Spinal cord (tissue), 9 donors: ENCODE measurements at regions not wholly inside any gene's neighbourhood (a gene's known extent, or its start where the extent isn't known, plus 50 kb on each side); places are given as distances from the start of the nearest gene placed in this dataset.

Experiments used
- DNase-seq, 6 donors: peaks; one replicate each; pipeline versions ENCODE4 v3.0.0 to v3.0.0-alpha.2; 2013 to 2015; ENCODE audit warnings: low spot score in 6 of 6, low read depth in 4 of 6
- H3K27ac ChIP-seq: one replicate; pipeline ENCODE4 v1.5.1; 2013; ENCODE audit warnings: low read depth, low read length, control low read depth
- H3K27me3 ChIP-seq: one replicate; pipeline ENCODE4 v1.6.1; 2013; ENCODE audit warnings: low read length; ENCODE audit not compliant: control insufficient read depth, insufficient read depth
- H3K36me3 ChIP-seq: one replicate; pipeline ENCODE4 v1.6.1; 2013; ENCODE audit warnings: low read length; ENCODE audit not compliant: control insufficient read depth, insufficient read depth
- H3K4me1 ChIP-seq: one replicate; pipeline ENCODE4 v1.6.1; 2013; ENCODE audit warnings: low read length; ENCODE audit not compliant: control insufficient read depth, insufficient read depth
- H3K4me3 ChIP-seq: one replicate; pipeline ENCODE4 v1.5.1; 2013; ENCODE audit warnings: low read depth, low read length, control low read depth
- H3K9me3 ChIP-seq: one replicate; pipeline ENCODE4 v1.6.1; 2013; ENCODE audit warnings: low read length; ENCODE audit not compliant: control insufficient read depth, insufficient read depth
- WGBS: methylation state at CpG from one replicate; pipeline ENCODE4 v1.1.5; 2013; ENCODE audit warnings: missing lambda C conversion rate; ENCODE audit not compliant: insufficient coverage; 5-methylcytosine and 5-hydroxymethylcytosine counted together
- donor health status: healthy.

DNA sequence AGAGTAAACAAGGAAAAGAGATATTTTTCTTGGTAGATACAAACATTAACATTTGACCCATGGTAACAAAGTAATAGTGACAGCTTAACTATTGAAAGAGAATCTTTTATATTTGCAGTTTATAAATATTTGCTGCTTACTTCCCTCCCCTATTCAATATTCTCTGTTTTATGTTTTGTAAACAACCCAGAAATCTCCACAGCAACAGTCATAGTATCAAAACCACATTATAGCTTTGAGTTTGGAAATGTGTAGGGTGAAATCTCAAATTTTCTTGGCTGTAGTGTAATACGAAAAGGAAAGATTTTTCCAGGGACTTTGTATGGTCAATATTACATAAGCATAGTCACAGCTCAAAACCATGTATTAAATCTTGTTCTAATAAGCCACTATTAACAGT, 511.2 kb downstream of the METTL4 start:
- no peaks in the 10 kb centered on the region for H3K9me3 ChIP-seq
- peak in 1 of 6 donors; percentile 4 for DNase-seq
- WGBS, result no CpG with 5 or more reads among the region's 1 CpG
- no peak overlapping the region for H3K4me3 ChIP-seq
- H3K27me3 ChIP-seq, result no peaks in the 10 kb centered on the region
- no peaks in the 10 kb centered on the region for H3K4me1 ChIP-seq
- no peaks in the 10 kb centered on the region for H3K36me3 ChIP-seq
- no peak overlapping the region for H3K27ac ChIP-seq

DNA sequence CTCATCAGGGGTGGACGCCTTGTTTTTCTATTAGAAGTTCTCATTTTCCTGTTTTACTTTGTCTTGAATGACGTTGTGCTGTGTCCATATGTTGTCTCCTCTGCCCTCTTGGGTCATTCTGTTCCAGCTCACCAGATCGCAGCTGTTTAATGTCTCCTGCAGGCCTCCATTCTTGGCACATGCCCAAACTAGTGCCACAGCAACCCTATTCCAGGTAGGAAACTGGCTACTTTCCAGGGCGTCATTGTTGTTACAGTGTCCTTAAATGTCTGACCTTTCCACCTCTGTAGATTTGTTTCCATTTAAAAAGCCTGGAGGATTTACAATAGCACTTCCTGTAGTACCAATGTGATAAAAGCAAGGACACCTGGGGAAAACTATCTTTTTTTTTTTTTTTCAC, 500.7 kb downstream of the METTL4 start:
- WGBS, result 70% methylated on average over 4 of the region's 4 CpGs
- Histone ChIP-seq H3K36me3 (no peaks in the 10 kb centered on the region), H3K27ac (no peak overlapping the region), H3K4me1 (no peaks in the 10 kb centered on the region), H3K4me3 (no peak overlapping the region), H3K27me3 (no peaks in the 10 kb centered on the region), H3K9me3 (no peaks in the 10 kb centered on the region)
- DNase-seq, result no peak

DNA sequence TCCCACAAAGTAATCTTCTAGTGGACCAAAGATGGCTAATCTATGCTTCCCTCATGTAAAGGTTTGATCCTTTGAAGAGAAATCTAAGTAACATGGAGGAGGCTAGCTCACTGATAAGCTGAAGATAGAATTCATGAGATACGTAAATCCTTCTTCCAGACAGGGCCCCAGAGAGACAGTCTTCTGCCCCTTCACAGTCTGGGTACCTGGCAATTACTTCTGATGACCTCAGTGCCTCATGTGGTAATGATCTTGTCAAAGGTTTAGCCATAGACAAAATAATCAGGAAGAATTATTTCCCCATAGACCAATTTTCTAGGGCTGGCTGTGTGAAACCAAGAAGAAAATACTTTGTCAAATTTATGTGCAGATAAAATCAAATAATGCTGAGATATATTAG, 495.8 kb downstream of the METTL4 start:
- Histone ChIP-seq H3K4me1 (no peaks in the 10 kb centered on the region), H3K4me3 (no peak overlapping the region), H3K27ac (no peak overlapping the region), H3K36me3 (no peaks in the 10 kb centered on the region), H3K27me3 (no peaks in the 10 kb centered on the region), H3K9me3 (no peaks in the 10 kb centered on the region)
- WGBS, result no CpG with 5 or more reads among the region's 1 CpG
- no peak for DNase-seq

DNA sequence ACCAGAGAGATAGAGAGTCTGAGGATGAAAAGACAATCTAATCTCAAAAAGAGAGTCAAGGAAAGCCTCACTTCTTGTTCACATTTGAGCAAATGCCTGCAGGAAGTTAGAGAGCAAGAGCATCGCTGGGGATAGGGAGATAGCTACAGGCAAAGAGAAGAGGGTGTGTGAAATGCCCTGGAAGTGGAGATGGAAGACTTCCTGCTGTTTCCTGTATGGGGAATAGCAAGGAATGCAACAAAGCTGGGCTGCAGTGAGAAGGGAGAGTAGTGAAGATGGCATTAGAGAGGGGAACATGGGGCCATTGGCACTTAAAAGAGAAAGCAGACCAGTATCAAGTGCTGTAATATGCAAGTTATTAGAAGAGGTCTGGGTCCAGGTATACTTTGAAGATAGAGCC, 488.6 kb downstream of the METTL4 start:
- Histone ChIP-seq H3K4me3 (no peak overlapping the region), H3K4me1 (no peaks in the 10 kb centered on the region), H3K27ac (no peak overlapping the region), H3K36me3 (no peaks in the 10 kb centered on the region), H3K27me3 (no peaks in the 10 kb centered on the region), H3K9me3 (no peaks in the 10 kb centered on the region)
- 95% methylated on average over 1 of the region's 1 CpG for WGBS
- DNase-seq, result no peak

DNA sequence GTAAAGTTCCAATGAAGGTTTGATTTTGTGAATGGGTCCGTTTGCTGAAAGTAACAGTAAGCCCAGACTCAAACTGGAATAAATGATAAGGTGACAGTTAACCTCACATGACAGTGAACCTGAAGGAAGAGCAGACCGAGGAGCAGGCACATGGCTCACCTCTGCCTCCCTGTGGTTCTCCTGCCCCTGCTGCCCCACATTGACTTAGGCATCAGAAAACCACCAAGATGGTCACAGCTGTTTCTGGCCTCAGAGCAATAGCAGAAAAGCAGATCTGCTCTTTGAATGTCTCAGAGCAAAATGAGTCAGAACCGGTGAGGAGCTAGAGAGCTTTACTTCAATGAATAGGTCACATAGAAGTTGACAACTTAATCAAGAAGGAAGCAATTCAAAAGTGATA, 487.6 kb downstream of the METTL4 start:
- Histone ChIP-seq H3K27me3 (no peaks in the 10 kb centered on the region), H3K36me3 (no peaks in the 10 kb centered on the region), H3K4me3 (no peak overlapping the region), H3K4me1 (no peaks in the 10 kb centered on the region), H3K9me3 (no peaks in the 10 kb centered on the region), H3K27ac (no peak overlapping the region)
- no peak for DNase-seq
- WGBS, result 44% methylated on average over 3 of the region's 3 CpGs

DNA sequence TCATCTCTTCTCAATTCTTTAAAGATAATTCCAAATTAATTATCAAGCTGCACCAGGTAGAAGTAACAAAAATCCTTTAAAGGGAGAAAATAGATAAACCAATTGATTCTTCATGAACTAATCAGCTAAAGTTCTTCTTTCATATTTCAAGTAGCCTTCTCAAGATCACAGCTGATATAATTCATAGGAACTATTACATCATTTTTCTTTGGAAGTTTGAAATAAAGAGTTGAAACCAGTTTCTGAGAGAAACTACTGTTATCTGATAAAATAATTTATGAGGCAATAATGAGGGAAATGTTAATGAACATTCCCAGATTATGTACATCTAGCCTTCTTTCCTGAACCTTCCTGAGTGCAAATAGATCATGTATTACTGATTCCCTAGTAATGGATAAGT, 484.9 kb downstream of the METTL4 start:
- no peaks in the 10 kb centered on the region for H3K36me3 ChIP-seq
- H3K4me3 ChIP-seq, result no peak overlapping the region
- no peak overlapping the region for H3K27ac ChIP-seq
- no peak for DNase-seq
- no peaks in the 10 kb centered on the region for H3K4me1 ChIP-seq
- no peaks in the 10 kb centered on the region for H3K9me3 ChIP-seq
- H3K27me3 ChIP-seq, result no peaks in the 10 kb centered on the region

DNA sequence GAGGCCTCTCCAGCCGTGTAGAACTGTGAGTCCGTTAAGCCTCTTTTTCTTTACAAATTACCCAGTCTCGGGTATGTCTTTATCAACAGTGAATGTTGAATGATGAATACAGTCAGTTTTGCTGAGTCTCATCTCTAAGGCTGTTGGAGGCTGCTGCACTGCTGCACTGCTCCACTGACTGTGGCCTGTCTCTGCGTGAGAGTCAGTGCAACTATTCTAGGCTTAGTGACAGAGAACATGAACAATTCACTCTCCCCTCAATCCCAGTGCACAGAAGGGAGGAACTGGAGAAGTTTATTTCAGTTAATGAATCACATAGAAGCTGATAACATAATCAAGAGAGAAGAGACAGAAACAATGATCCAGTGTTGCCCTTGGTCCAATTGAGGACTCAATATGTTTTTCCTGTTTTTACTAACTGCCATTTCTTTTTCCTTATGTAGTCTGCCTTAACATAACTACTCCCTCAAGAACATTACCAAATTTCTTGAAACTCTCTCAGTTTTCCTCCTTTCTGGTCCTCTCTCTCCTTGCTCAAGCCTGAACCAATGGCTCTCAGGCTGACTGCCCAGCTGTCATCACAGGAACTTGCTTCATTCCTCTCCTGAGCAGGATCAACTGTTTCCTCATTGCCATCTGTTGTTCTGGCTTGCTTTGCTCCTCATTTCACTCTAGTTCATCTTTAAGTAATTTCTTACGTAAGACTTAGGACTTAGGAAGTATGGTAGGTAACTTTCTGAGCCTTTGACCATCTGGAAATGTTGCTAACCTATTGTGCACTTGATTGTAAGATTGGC, 483.2 kb downstream of the METTL4 start:
- no peak overlapping the region for H3K27ac ChIP-seq

DNA sequence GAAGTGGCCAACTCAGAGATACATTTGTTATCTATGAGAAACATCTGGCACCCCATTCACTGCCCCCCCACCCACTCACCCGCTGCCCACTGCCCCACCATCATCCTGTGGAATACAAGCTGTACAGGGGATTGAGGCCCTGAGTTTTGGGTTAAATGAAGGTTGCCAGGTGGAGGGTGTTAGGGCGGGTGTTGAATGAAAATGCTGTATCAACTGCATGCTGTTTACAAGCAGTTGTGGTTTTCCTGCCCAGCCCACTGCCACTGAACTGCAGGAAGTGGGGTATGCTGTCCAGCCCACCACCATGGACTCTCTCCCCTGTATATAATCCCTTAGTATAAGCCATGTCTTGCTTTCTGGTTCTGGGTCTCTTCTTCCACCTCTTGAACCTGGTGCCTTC, 481.9 kb downstream of the METTL4 start:
- H3K27ac ChIP-seq, result no peak overlapping the region
- DNase-seq, result no peak
- H3K9me3 ChIP-seq, result no peaks in the 10 kb centered on the region
- no CpG with 5 or more reads among the region's 2 CpGs for WGBS
- H3K27me3 ChIP-seq, result no peaks in the 10 kb centered on the region
- H3K4me3 ChIP-seq, result no peak overlapping the region
- no peaks in the 10 kb centered on the region for H3K36me3 ChIP-seq
- no peaks in the 10 kb centered on the region for H3K4me1 ChIP-seq

More for the DNA sequence above, 483.2 kb downstream of the METTL4 start:
- Histone ChIP-seq H3K36me3 (no peaks in the 10 kb centered on the region), H3K4me1 (no peaks in the 10 kb centered on the region), H3K4me3 (no peak overlapping the region), H3K9me3 (no peaks in the 10 kb centered on the region), H3K27me3 (no peaks in the 10 kb centered on the region)
- WGBS, result no CpG with 5 or more reads among the region's 5 CpGs
- DNase-seq, result peak in 1 of 6 donors; percentile 7

DNA sequence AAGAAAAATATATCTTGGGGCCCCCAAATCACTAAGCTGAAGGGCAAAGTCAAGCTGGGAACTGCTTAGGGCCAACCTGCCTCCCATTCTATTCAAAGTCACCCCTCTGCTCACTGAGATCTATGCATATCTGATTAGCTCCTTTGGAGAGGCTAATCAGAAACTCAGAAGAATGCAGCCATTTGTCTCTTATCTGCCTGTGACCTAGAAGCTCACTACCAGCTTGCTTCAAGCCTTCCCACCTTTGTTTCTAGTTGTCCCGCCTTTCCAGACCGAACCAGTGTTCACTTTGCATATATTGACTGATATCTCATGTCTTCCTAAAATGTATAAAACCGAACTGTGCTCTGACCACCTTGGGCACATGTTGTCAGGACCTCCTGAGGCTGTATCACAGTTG, 479.4 kb downstream of the METTL4 start:
- Histone ChIP-seq H3K9me3 (no peaks in the 10 kb centered on the region), H3K36me3 (no peaks in the 10 kb centered on the region), H3K27ac (no peak overlapping the region), H3K27me3 (no peaks in the 10 kb centered on the region), H3K4me3 (no peak overlapping the region), H3K4me1 (no peaks in the 10 kb centered on the region)
- WGBS, result 77% methylated on average over 3 of the region's 3 CpGs
- DNase-seq, result no peak

DNA sequence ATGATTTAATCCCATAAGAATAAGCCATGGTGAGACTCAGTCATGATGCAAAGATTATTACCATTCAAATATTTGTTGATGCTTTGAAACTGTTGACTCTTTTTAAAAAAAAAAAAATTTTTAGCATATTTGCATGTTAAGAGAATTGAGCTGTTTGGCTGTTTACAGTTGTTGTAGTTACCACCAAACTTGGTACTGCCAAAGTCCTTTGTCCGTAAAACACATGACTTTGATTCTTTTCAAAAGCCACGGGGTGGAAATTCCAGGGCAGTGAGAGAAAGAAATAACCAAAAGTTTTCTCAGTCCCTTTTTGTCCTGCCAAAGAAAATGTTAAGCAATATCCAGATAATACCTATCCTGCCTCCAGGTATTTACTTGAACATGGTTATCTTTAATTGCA, 474.8 kb downstream of the METTL4 start:
- H3K27me3 ChIP-seq, result no peaks in the 10 kb centered on the region
- H3K4me3 ChIP-seq, result no peak overlapping the region
- H3K36me3 ChIP-seq, result no peaks in the 10 kb centered on the region
- 80% methylated on average over 1 of the region's 2 CpGs for WGBS
- DNase-seq, result no peak
- no peaks in the 10 kb centered on the region for H3K4me1 ChIP-seq
- H3K9me3 ChIP-seq, result peaks cover 2% of the 10 kb centered on the region
- H3K27ac ChIP-seq, result no peak overlapping the region
